C4-2B (cell line): ENCODE measurements at regions not wholly inside any gene's neighbourhood (a gene's known extent, or its start where the extent isn't known, plus 50 kb on each side); places are given as distances from the start of the nearest gene placed in this dataset.

Experiments used
- CTCF ChIP-seq: fragments of 450-650 bp; conservative IDR thresholded peaks from 2 replicates; pipeline ENCODE4 v1.5.1; 2017; ENCODE audit warnings: mild to moderate bottlenecking
- ZFX ChIP-seq: fragments of 450-650 bp; IDR thresholded peaks from 2 replicates; pipeline ENCODE4 v1.6.1; 2017

GRCh38 chr3:40913641-40914040 is 285.7 kb upstream of the CTNNB1 start:
- no peak for TF ChIP-seq CTCF
- no peak for TF ChIP-seq ZFX
